Activated effector memory CD4-positive, alpha-beta T cell treated with anti-CD3 and anti-CD28 coated beads, Interleukin-2, amount 50 U/mL, for 16 hours (primary cell): ENCODE measurements at regions not wholly inside any gene's neighbourhood (a gene's known extent, or its start where the extent isn't known, plus 50 kb on each side); places are given as distances from the start of the nearest gene placed in this dataset.
"Not testable (repeated sequence)": the region's sequence is repeated elsewhere in the genome, so short reads cannot be mapped to it uniquely, and the experiment has no call there.

Experiments used
- DNase-seq: peaks from one replicate; pipeline ENCODE4 v3.0.0-alpha.2; 2020

GRCh38 chr10:100664316-100665149, 80.8 kb upstream of the PAX2 start:
- no peak for DNase-seq

DNA sequence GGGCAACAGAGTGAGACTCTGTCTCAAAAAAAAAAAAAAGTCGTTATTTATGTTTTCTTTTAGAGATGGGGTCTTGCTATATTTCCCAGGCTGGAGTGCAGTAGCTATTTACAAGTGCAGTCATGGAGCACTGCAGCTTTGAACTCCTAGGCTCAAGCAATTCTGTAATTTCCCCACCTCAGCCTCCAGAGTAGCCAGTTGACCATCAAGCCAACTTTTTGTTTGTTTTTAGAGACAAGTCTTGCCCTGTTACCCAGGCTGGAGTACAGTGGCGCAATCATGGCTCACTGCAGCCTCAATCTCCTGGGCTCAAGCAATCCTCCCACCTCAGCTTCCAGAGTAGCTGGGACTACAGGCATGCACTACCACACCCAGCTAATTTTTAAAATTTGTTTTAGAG, 78.7 kb upstream of the PAX2 start:
- DNase-seq: not testable (repeated sequence)

GRCh38 chr10:100669616-100670015, 75.8 kb upstream of the PAX2 start:
- DNase-seq: no peak

GRCh38 chr10:100670368-100670767, 75.0 kb upstream of the PAX2 start:
- no peak for DNase-seq

DNA sequence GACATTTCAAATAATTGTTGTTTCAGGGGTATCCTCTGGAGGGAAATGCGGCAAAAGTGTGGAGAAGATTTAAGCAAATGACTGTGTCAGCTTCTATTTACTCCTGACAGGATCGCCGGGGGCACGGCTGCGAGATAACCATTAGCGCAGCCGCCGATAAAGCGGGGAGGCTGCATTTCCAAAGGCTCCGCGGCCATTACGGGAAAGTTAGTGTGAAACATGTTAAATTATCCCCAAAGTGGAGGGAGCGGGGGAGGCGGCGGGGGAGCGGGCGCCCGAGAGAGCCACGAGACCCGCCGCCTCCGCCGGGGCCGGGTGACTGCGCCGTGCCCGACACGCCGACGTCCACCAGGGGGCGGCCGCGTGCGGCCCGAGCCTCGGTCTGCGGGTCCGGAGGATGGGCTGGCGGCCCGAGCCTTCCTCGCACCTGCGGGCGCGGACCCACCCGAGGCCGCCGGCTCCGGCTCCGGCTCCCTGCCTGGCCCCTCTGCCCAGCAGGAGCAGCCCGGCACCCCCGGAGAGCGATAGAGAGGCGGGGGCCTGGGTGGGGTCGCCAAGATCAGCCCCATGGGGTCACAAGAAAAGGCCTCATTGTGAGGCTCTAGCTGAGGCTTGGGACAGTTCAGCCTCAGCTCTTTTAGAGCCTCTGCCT, 74.4 kb upstream of the PAX2 start:
- DNase-seq: peak; percentile 88

GRCh38 chr10:100672199-100672598, 73.2 kb upstream of the PAX2 start:
- no peak for DNase-seq

DNA sequence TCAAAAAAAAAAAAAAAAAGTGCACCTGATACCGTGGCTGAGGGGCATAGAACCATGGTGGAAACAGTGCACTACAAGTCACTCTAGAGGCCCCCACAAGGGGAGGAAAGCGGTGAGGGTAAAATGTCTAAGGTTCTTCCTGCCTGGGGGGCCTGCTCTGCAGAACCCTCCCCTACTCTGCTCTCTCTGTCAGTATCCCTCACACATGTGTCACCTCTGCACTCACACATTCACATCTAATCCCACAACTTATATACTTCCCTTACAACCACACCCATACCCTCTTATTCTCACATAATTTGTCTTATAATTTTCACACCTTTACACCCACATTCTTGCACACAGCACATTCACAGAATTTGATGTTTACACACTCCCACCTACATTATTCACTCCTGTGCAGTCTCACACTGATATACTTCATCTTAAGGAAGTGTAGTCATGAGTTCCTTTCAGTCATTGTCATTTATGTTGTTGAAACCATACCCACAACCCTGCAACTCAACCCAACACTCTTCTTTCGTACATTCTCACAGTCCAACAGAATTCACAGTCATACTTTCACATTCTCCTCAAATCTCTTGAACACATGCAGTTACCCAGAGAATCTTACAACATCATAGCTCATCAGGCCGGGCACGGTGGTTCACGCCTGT, 68.0 kb upstream of the PAX2 start:
- DNase-seq: no peak

- no peak for DNase-seq
Measured at GRCh38 chr10:100679327-100679726, 66.1 kb upstream of the PAX2 start.

DNA sequence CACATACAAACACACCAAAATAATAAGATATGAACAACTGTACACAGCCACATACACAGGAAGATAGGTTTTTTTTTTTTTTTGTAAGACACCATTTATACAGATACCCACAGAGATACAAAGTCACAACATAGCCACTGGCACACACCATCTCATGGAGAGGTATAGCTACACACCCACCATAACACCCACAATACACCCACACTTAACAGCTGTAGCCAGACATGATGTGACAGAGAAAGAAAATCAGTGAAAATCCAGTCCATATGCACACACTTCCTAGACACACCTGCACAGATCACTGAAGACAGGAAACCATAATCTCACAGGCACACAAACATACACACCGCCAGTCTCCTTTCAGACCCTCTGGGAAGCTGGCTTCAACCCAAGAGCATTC, 62.4 kb upstream of the PAX2 start:
- DNase-seq: no peak

GRCh38 chr10:100683545-100684300, 61.7 kb upstream of the PAX2 start:
- no peak for DNase-seq

DNA sequence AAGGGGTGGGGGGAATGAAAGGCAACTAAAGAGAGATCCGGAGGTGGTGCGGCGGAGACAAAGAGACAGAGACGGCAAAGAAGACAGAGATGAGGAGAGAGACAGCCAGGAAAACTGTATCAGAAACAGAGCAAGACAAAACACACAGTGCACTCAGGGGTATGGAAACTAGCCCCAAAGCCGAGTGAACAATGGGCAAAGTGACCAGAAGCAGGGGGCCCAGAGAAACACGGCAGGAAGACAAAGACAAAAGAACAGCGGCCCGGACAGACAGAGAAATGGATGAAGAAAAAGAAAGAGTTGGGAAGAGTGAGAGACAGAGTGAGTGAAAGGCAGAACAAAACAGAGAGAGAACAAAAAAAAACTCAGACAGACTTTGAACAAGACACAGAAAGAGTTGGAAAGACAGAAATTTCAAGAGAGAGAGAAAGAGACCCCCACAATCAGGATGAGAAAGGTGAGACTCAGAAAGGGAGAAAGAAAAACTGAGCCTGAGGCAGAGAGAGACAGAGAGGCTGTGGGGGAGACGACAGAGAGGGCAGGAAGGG, 60.6 kb upstream of the PAX2 start:
- no peak for DNase-seq

DNA sequence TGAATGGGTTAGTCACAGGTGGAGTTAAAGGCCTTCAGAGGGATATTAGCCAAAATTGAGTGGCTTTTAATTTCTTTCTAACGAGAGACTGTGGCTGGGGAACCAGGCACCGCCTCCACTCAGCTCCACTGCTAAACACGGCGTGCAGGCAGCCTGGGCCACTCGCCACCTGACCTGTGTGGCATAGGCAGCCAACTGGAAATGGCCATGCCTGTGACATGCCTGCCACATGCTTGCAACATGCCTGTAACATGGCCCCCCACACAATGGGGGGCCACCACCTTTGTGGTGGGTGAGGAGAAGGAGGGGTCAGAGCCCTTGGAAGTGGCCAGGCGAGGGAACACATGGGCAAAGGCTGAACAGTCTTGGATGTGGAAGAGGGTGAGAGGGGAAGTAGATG, 60.1 kb upstream of the PAX2 start:
- no peak for DNase-seq

DNA sequence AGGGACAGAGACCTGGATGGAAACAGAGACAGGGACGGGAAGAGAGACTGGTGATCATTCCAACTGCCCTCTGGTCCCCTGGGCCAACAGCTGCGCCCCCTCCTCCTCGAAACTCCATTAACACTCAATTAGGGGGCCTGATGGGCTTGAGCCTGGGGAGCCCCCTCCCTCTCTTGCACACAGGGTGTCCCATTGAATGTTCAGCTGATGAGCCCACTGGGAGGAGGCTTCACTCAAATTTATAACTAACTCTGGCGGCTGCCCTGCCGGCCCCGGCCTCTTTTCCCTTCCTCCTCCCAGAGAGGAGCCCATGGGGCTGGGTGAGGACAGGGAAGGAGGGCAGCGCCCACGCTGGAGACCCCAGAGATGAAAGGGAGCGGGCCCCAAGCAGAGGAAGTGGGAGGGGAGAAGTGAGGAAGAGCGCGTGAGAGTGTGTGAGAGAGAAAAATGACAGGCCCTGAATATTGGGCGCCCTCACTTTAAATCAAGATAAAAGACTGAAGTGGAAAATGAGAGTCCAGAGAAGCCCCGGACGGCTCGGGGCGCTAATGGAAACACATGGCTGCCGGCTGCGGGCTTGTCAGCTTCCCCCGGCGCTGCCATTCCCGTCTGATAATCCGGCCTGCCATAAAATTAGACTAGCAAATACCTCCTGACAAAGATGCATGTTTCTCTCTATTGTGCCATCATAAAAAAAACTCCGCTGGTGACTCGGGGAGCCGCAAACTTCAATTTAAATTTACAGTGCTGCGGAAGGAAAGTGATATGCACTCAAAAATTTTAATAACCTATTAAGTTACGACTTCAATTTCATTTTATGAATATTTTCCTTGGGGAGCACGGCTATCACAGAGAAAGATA, 58.0 kb upstream of the PAX2 start:
- DNase-seq: no peak

- DNase-seq: no peak
Measured at GRCh38 chr10:100688201-100688600, 57.2 kb upstream of the PAX2 start.

DNA sequence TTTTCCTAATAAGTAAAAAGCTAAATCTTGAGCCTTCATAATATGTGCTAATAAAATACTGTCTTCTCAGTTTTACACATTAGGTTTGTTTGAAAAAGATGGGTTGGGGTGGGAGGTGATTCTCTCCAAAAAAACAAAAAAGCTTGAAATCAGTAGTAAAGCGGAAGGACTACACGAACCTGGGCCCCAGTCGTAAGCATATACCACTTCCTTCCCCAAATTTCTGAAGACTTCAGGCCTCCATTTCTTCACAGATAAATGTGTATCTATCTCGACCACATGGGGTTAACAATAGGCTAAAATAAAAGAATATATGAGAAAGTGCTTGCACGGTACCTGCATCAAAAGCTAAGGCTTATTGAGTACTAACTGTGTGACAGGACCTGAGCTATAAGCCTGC, 51.6 kb upstream of the PAX2 start:
- no peak for DNase-seq
